OCI-LY1 (cell line): ENCODE measurements at regions not wholly inside any gene's neighbourhood (a gene's known extent, or its start where the extent isn't known, plus 50 kb on each side); places are given as distances from the start of the nearest gene placed in this dataset.

Experiments
- EZH2 ChIP-seq: fragments of 200-600 bp; sonication (generic), shearing (Covaris generic); IDR thresholded peaks from 2 replicates; pipeline ENCODE4 v1.8.0; 2017; ENCODE audit warnings: borderline replicate concordance, mixed run types, mild to moderate bottlenecking, antibody characterized with exemption, low read length, moderate library complexity, mixed read lengths
- TF ChIP-seq, protein P1 (sequence below): fragments of 200-600 bp; sonication (generic), shearing (Covaris generic); IDR thresholded peaks from 2 replicates; pipeline ENCODE4 v1.5.1; 2017; ENCODE audit warnings: mild to moderate bottlenecking, antibody characterized with exemption, low read length, moderate library complexity, mixed read lengths

DNA sequence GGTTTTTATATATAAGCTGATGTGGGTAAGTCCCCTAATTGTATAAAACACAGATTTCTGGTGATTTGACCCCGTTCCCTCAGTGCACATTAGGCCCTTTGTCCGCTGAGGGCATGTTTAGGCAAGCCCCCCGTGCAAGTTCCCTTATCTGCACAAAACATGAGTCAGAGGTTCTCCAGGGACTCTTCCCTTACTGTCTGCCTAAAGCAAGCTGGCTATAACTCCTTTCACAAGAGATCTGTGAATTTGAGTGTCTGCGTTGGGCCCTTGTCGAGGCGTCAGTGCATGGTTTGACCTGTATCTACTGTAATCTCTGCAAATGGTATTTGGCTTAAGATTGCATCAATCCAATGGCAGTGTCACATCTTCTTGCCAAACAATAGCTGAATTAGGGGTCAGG, 712.8 kb downstream of the CDH8 start:
- TF ChIP-seq, protein P1, sequence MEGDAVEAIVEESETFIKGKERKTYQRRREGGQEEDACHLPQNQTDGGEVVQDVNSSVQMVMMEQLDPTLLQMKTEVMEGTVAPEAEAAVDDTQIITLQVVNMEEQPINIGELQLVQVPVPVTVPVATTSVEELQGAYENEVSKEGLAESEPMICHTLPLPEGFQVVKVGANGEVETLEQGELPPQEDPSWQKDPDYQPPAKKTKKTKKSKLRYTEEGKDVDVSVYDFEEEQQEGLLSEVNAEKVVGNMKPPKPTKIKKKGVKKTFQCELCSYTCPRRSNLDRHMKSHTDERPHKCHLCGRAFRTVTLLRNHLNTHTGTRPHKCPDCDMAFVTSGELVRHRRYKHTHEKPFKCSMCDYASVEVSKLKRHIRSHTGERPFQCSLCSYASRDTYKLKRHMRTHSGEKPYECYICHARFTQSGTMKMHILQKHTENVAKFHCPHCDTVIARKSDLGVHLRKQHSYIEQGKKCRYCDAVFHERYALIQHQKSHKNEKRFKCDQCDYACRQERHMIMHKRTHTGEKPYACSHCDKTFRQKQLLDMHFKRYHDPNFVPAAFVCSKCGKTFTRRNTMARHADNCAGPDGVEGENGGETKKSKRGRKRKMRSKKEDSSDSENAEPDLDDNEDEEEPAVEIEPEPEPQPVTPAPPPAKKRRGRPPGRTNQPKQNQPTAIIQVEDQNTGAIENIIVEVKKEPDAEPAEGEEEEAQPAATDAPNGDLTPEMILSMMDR: no peak
- no peak for TF ChIP-seq EZH2
